ENCODE measurements at regions not wholly inside any gene's neighbourhood (a gene's known extent, or its start where the extent isn't known, plus 50 kb on each side); places are given as distances from the start of the nearest gene placed in this dataset.

- no peak for DNase-seq
- WGBS, 5 donors: 72 to 85% (median 79%) methylated on average over 4 of the region's 4 CpGs
- Histone ChIP-seq H3K4me3 (no peak overlapping the region), H3K27me3 (no peaks in the 10 kb centered on the region), H3K27ac (no peak overlapping the region), H3K9me3 (no peaks in the 10 kb centered on the region), H3K4me1 (peaks cover 0 to 12% (median 5%) of the 10 kb centered on the region in 4 donors), H3K36me3 (no peaks in the 10 kb centered on the region)
- intact Hi-C loops (cut with DNase I; ENCODE audit: low total_unique reads): no loop called here
- no peak for TF ChIP-seq POLR2A (IDR thresholded peaks at IDR 0.05)
- TF ChIP-seq CTCF (IDR thresholded peaks at IDR 0.05): no peak
- no peak for TF ChIP-seq EP300 (IDR thresholded peaks at IDR 0.05)
- no peak for TF ChIP-seq POLR2AphosphoS5 (IDR thresholded peaks at IDR 0.05)
Measured at GRCh38 chr3:124140746-124141145, 148.8 kb upstream of the ROPN1 start.

- TF ChIP-seq EP300 (IDR thresholded peaks at IDR 0.05) (no peak), POLR2A (IDR thresholded peaks at IDR 0.05) (no peak), CTCF (IDR thresholded peaks at IDR 0.05) (no peak)
- Histone ChIP-seq H3K9me3 (no peaks in the 10 kb centered on the region), H3K4me3 (no peak overlapping the region), H3K4me1 (peaks cover 0 to 12% (median 6%) of the 10 kb centered on the region in 4 donors), H3K36me3 (no peaks in the 10 kb centered on the region), H3K27me3 (no peaks in the 10 kb centered on the region), H3K27ac (no peak overlapping the region)
- intact Hi-C loops (cut with DNase I; ENCODE audit: low total_unique reads): no loop called here
- peak in 1 of 2 donors; percentile 41 for DNase-seq
- 58 to 70% (median 60%) methylated on average over 5 of the region's 5 CpGs for whole genome bisulfite sequencing, 5 donors
Measured at GRCh38 chr3:124142389-124142970, 150.6 kb upstream of the ROPN1 start.

GRCh38 chr3:124143047-124143446 is 151.1 kb upstream of the ROPN1 start:
- intact Hi-C loops (cut with DNase I; ENCODE audit: low total_unique reads): no loop called here
- H3K9me3 ChIP-seq: no peaks in the 10 kb centered on the region
- no peaks in the 10 kb centered on the region for H3K27me3 ChIP-seq
- H3K36me3 ChIP-seq: no peaks in the 10 kb centered on the region
- H3K27ac ChIP-seq: no peak overlapping the region
- WGBS, 5 donors: 87 to 100% (median 88%) methylated on average over 1 of the region's 1 CpG
- no peak for DNase-seq
- no peak overlapping the region for H3K4me3 ChIP-seq
- H3K4me1 ChIP-seq: peaks cover 0 to 12% (median 6%) of the 10 kb centered on the region in 4 donors
- TF ChIP-seq POLR2A (IDR thresholded peaks at IDR 0.05): no peak
- no peak for TF ChIP-seq EP300 (IDR thresholded peaks at IDR 0.05)
- TF ChIP-seq POLR2AphosphoS5 (IDR thresholded peaks at IDR 0.05): no peak
- TF ChIP-seq CTCF (IDR thresholded peaks at IDR 0.05): no peak

GRCh38 chr3:124144035-124144814 is 152.3 kb upstream of the ROPN1 start:
- Histone ChIP-seq H3K27me3 (no peaks in the 10 kb centered on the region), H3K9me3 (no peaks in the 10 kb centered on the region), H3K4me3 (no peak overlapping the region), H3K4me1 (peaks cover 0 to 18% (median 9%) of the 10 kb centered on the region in 4 donors), H3K36me3 (no peaks in the 10 kb centered on the region), H3K27ac (no peak overlapping the region)
- no peak for DNase-seq
- intact Hi-C loops (cut with DNase I; ENCODE audit: low total_unique reads): no loop called here
- WGBS, 5 donors: 68 to 81% (median 74%) methylated on average over 6 of the region's 6 CpGs
- TF ChIP-seq POLR2AphosphoS5 (IDR thresholded peaks at IDR 0.05): no peak
- no peak for TF ChIP-seq POLR2A (IDR thresholded peaks at IDR 0.05)
- no peak for TF ChIP-seq CTCF (IDR thresholded peaks at IDR 0.05)
- TF ChIP-seq EP300 (IDR thresholded peaks at IDR 0.05): no peak

Data from stomach (tissue), 8 donors.